Smooth muscle cell (in vitro differentiated cells): ENCODE measurements at regions not wholly inside any gene's neighbourhood (a gene's known extent, or its start where the extent isn't known, plus 50 kb on each side); places are given as distances from the start of the nearest gene placed in this dataset.
"Not testable (repeated sequence)": the region's sequence is repeated elsewhere in the genome, so short reads cannot be mapped to it uniquely, and the experiment has no call there.

Source experiments
- DNase-seq: peaks from one replicate; lab custom pipeline; 2025; ENCODE audit not compliant: unreplicated experiment; lab: John Stamatoyannopoulos, UW
- H2AFZ ChIP-seq: fragments of 200-600 bp; sonication (generic); 2 replicates; pipeline ENCODE4 v1.6.0; 2016; ENCODE audit warnings: antibody characterized with exemption, low read depth, mild to moderate bottlenecking
- H3F3A ChIP-seq: fragments of 200-600 bp; sonication (generic); 2 replicates; pipeline ENCODE4 v1.6.0; 2017; ENCODE audit warnings: antibody characterized with exemption, low read depth
- H3K27ac ChIP-seq: fragments of 200-600 bp; sonication (generic); 2 replicates; pipeline ENCODE4 v1.5.1; 2016; ENCODE audit warnings: low read depth, mild to moderate bottlenecking
- H3K27me3 ChIP-seq: fragments of 200-600 bp; sonication (generic); 2 replicates; pipeline ENCODE4 v1.6.1; 2016; ENCODE audit warnings: low read depth, mild to moderate bottlenecking
- H3K36me3 ChIP-seq: fragments of 200-600 bp; sonication (generic); 2 replicates; pipeline ENCODE4 v1.5.1; 2016; ENCODE audit warnings: low read depth
- H3K4me1 ChIP-seq: fragments of 200-600 bp; sonication (generic); 2 replicates; pipeline ENCODE4 v1.5.1; 2016; ENCODE audit warnings: low read depth
- H3K4me2 ChIP-seq: fragments of 200-600 bp; sonication (generic); 2 replicates; pipeline ENCODE4 v1.6.0; 2016; ENCODE audit warnings: mild to moderate bottlenecking
- H3K4me3 ChIP-seq: fragments of 200-600 bp; sonication (generic); 2 replicates; pipeline ENCODE4 v1.5.1; 2016; ENCODE audit warnings: mild to moderate bottlenecking
- H3K79me2 ChIP-seq: fragments of 200-600 bp; sonication (generic); 2 replicates; pipeline ENCODE4 v1.6.0; 2016; ENCODE audit warnings: low read depth, mild to moderate bottlenecking
- H3K9ac ChIP-seq: fragments of 200-600 bp; sonication (generic); 2 replicates; pipeline ENCODE4 v1.6.0; 2016; ENCODE audit warnings: low read depth
- H3K9me3 ChIP-seq: fragments of 200-600 bp; sonication (generic); replicated peaks from 2 replicates; pipeline ENCODE4 v1.5.1; 2016; ENCODE audit warnings: low read depth
- H4K20me1 ChIP-seq: fragments of 200-600 bp; sonication (generic); 2 replicates; pipeline ENCODE4 v1.6.0; 2016; ENCODE audit warnings: low read depth
- WGBS: methylation state at CpG from one replicate; pipeline ENCODE4 v1.1.7; 2016; ENCODE audit warnings: low lambda C conversion rate; 5-methylcytosine and 5-hydroxymethylcytosine counted together
- TF ChIP-seq, protein P1 (sequence below): fragments of 200-600 bp; sonication (generic); IDR thresholded peaks from 2 replicates; pipeline ENCODE4 v1.5.1; 2017; ENCODE audit warnings: borderline replicate concordance, mild to moderate bottlenecking, antibody characterized with exemption; ENCODE audit not compliant: insufficient read depth, poor library complexity, severe bottlenecking

DNA sequence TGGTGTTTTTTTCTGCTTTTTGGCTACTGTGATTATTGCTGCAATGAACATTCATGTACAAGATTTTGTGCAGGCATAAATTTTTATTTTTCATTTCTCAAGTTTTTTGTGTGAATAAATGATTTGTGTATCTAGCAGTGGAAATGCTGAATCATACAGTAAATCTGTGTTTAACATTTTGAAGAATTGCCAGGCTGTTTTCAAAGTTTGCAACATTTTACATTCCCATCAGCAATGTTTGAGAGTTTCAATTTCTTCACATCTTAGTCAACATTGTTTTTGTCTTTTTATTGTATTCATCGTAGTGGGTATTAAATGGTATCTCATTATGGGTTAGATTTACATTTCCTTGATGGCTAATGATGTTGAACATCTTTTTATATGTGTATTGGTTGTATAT lies 98.8 kb upstream of the RBMS1 start:
- H3K9ac ChIP-seq = no peak overlapping the region
- no peak overlapping the region for H3K27ac ChIP-seq
- H3K4me2 ChIP-seq = no peak overlapping the region
- H3F3A ChIP-seq = no peaks in the 10 kb centered on the region
- no peaks in the 10 kb centered on the region for H3K79me2 ChIP-seq
- H3K36me3 ChIP-seq = no peaks in the 10 kb centered on the region
- DNase-seq = no peak
- no peak overlapping the region for H3K4me3 ChIP-seq
- TF ChIP-seq, protein P1, sequence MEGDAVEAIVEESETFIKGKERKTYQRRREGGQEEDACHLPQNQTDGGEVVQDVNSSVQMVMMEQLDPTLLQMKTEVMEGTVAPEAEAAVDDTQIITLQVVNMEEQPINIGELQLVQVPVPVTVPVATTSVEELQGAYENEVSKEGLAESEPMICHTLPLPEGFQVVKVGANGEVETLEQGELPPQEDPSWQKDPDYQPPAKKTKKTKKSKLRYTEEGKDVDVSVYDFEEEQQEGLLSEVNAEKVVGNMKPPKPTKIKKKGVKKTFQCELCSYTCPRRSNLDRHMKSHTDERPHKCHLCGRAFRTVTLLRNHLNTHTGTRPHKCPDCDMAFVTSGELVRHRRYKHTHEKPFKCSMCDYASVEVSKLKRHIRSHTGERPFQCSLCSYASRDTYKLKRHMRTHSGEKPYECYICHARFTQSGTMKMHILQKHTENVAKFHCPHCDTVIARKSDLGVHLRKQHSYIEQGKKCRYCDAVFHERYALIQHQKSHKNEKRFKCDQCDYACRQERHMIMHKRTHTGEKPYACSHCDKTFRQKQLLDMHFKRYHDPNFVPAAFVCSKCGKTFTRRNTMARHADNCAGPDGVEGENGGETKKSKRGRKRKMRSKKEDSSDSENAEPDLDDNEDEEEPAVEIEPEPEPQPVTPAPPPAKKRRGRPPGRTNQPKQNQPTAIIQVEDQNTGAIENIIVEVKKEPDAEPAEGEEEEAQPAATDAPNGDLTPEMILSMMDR = no peak
- no peak overlapping the region for H2AFZ ChIP-seq
- no peaks in the 10 kb centered on the region for H3K4me1 ChIP-seq
- WGBS = 96% methylated on average over 1 of the region's 1 CpG
- H3K9me3 ChIP-seq = no peaks in the 10 kb centered on the region
- no peaks in the 10 kb centered on the region for H4K20me1 ChIP-seq
- no peaks in the 10 kb centered on the region for H3K27me3 ChIP-seq

DNA sequence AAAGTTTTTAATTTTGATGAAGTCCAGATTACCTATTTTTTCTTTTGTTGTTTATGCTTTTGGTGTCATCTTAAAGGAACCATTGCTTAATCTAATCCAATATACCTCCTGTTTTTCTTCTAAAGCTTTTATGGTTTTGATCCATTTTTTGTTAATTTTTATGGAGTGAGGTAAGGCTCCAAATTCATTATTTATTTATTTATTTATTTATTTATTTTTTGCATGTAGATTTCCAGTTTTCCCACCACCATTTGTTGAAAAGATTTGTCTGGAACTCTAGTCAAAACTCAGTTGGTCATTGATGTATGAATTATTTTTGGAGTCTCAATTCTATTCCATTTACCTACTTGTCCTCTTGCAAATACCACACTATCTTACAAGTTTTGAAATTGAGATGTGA lies 99.4 kb upstream of the RBMS1 start:
- H3K9me3 ChIP-seq = no peaks in the 10 kb centered on the region
- no peak for DNase-seq
- no peak overlapping the region for H3K9ac ChIP-seq
- H2AFZ ChIP-seq = no peak overlapping the region
- H3K4me1 ChIP-seq = no peaks in the 10 kb centered on the region
- H4K20me1 ChIP-seq = no peaks in the 10 kb centered on the region
- TF ChIP-seq, protein P1 = no peak
- H3F3A ChIP-seq = no peaks in the 10 kb centered on the region
- H3K27me3 ChIP-seq = no peaks in the 10 kb centered on the region
- no peak overlapping the region for H3K4me2 ChIP-seq
- no peaks in the 10 kb centered on the region for H3K36me3 ChIP-seq
- H3K4me3 ChIP-seq = no peak overlapping the region
- H3K27ac ChIP-seq = no peak overlapping the region
- no peaks in the 10 kb centered on the region for H3K79me2 ChIP-seq

- Histone ChIP-seq H3F3A (no peaks in the 10 kb centered on the region), H3K36me3 (no peaks in the 10 kb centered on the region), H3K27ac (no peak overlapping the region), H3K4me2 (no peak overlapping the region), H3K4me1 (no peaks in the 10 kb centered on the region), H3K27me3 (no peaks in the 10 kb centered on the region), H3K9ac (no peak overlapping the region), H3K4me3 (no peak overlapping the region), H3K79me2 (no peaks in the 10 kb centered on the region), H2AFZ (no peak overlapping the region), H4K20me1 (no peaks in the 10 kb centered on the region), H3K9me3 (no peaks in the 10 kb centered on the region)
- DNase-seq = no peak
- TF ChIP-seq, protein P1 = no peak
Observed at GRCh38 chr2:160596441-160596840, 102.8 kb upstream of the RBMS1 start.

GRCh38 chr2:160600437-160600836 lies 106.8 kb upstream of the RBMS1 start:
- H3K4me1 ChIP-seq = not testable (repeated sequence)

More at GRCh38 chr2:160600437-160600836, 106.8 kb upstream of the RBMS1 start:
- not testable (repeated sequence) for H2AFZ ChIP-seq, H3K9me3 ChIP-seq, H4K20me1 ChIP-seq, H3F3A ChIP-seq, H3K36me3 ChIP-seq, H3K27me3 ChIP-seq, H3K9ac ChIP-seq, H3K4me2 ChIP-seq, H3K4me3 ChIP-seq, H3K27ac ChIP-seq, H3K79me2 ChIP-seq, DNase-seq
- WGBS = 82% methylated on average over 1 of the region's 1 CpG
